ENCODE measurements at regions not wholly inside any gene's neighbourhood (a gene's known extent, or its start where the extent isn't known, plus 50 kb on each side); places are given as distances from the start of the nearest gene placed in this dataset.

- no peak for TF ChIP-seq PKNOX1 (IDR thresholded peaks at IDR 0.05)
- no peak for TF ChIP-seq CTBP1 (IDR thresholded peaks at IDR 0.05; ENCODE audit: borderline replicate concordance)
- no peak for TF ChIP-seq SUZ12 (IDR thresholded peaks at IDR 0.05)
- TF ChIP-seq BHLHE40 (IDR thresholded peaks at IDR 0.05; ENCODE audit: borderline replicate concordance) = no peak
- no peak for TF ChIP-seq ZNF384 (IDR thresholded peaks at IDR 0.05)
- TF ChIP-seq FOXK2 (IDR thresholded peaks at IDR 0.05) = no peak
These were observed 74.9 kb upstream of the GAREM1 start for GRCh38 chr18:32545631-32546030.
